ENCODE measurements at regions not wholly inside any gene's neighbourhood (a gene's known extent, or its start where the extent isn't known, plus 50 kb on each side); places are given as distances from the start of the nearest gene placed in this dataset.

GRCh38 chr13:67318860-67319259 lies 88.7 kb upstream of the PCDH9 start:
- Histone ChIP-seq H3K4me2 (ENCODE audit: insufficient read depth in 1 of 2, low read depth in 2 of 2, low read length in 2 of 2) (no peak overlapping the region), H3K23me2 (ENCODE audit: low read depth, low read length) (no peaks in the 10 kb centered on the region), H3K14ac (ENCODE audit: insufficient read length) (no peak overlapping the region), H3K36me3 (ENCODE audit: control insufficient read depth in 2 of 4, insufficient read depth in 4 of 4, low read length in 3 of 4) (no peaks in the 10 kb centered on the region), H3K9ac (replicated peaks in 1 of 4; ENCODE audit: extremely low read depth in 1 of 4, low read depth in 3 of 4, low read length in 3 of 4) (no peak overlapping the region), H2BK120ac (replicated peaks; ENCODE audit: low read depth, low read length) (no peak overlapping the region), H4K91ac (replicated peaks; ENCODE audit: insufficient read length, low read length) (no peak overlapping the region), H2BK20ac (ENCODE audit: low read length) (no peak overlapping the region), H2BK12ac (ENCODE audit: low read depth, low read length) (no peak overlapping the region), H4K20me1 (replicated peaks in 1 of 2; ENCODE audit: control insufficient read depth in 1 of 2, insufficient read depth in 2 of 2, low read length in 2 of 2) (no peaks in the 10 kb centered on the region), H3K18ac (ENCODE audit: extremely low read depth, low read length) (no peak overlapping the region), H3K9me3 (ENCODE audit: insufficient read depth in 2 of 2, low read depth in 1 of 2, low read length in 1 of 2) (no peaks in the 10 kb centered on the region), H3K56ac (replicated peaks; ENCODE audit: insufficient read length, low read depth, low read length) (no peak overlapping the region), H2BK15ac (ENCODE audit: low read length) (no peak overlapping the region), H3K23ac (ENCODE audit: insufficient read length) (no peak overlapping the region), H3K27ac (ENCODE audit: low read depth, low read length) (no peak overlapping the region), H3K79me2 (ENCODE audit: control insufficient read depth in 1 of 2, insufficient read depth in 2 of 2, low read length in 2 of 2) (no peaks in the 10 kb centered on the region), H3K4me1 (replicated peaks in 1 of 4; ENCODE audit: control insufficient read depth in 3 of 4, insufficient read depth in 4 of 4, low read length in 3 of 4) (no peaks in the 10 kb centered on the region), H3K4ac (replicated peaks; ENCODE audit: insufficient read length, low read depth, low read length) (no peak overlapping the region), H3K4me3 (ENCODE audit: extremely low read depth in 1 of 4, insufficient read depth in 2 of 4, low read depth in 3 of 4, low read length in 4 of 4) (no peak overlapping the region), H3K79me1 (ENCODE audit: low read depth, low read length) (no peaks in the 10 kb centered on the region), H4K8ac (ENCODE audit: extremely low read depth, insufficient read depth, low read length) (no peak overlapping the region), H3K27me3 (replicated peaks in 1 of 4; ENCODE audit: control insufficient read depth in 3 of 4, extremely low read depth in 1 of 4, insufficient read depth in 3 of 4, low read length in 3 of 4) (no peaks in the 10 kb centered on the region), H2AFZ (ENCODE audit: low read length) (no peak overlapping the region), H2AK5ac (ENCODE audit: low read depth, low read length) (no peak overlapping the region), H4K5ac (ENCODE audit: insufficient read length, low read depth, low read length) (no peak overlapping the region), H2BK5ac (ENCODE audit: low read depth, low read length) (no peak overlapping the region)
- DNase-seq (ENCODE audit: low read depth in 1 of 2, low spot score in 2 of 2) (no peak), FAIRE-seq (no peak)
- POLR2A ChIA-PET (ENCODE audit: partially characterized antibody) = no interaction called here
- TF ChIP-seq RXRA (IDR thresholded peaks at IDR 0.05; ENCODE audit: insufficient read depth, low read depth, low read length) = no peak
- TF ChIP-seq RNF2 (IDR thresholded peaks at IDR 0.05; ENCODE audit: borderline replicate concordance, low read depth, low read length, missing control alignments, poor library complexity, severe bottlenecking) = no peak
- TF ChIP-seq CREB1 (IDR thresholded peaks at IDR 0.05) = no peak
- TF ChIP-seq TBP (IDR thresholded peaks at IDR 0.05; ENCODE audit: low read depth, low read length) = no peak
- CTCF ChIA-PET (ENCODE audit: partially characterized antibody) = interaction anchor here (0.7 kb wide), 1 partner anchor 1586 kb away, joined by 3 read pairs; no protein-coding TSS in a partner anchor

All from H1 (cell line).